Tibial nerve (tissue), 4 donors: ENCODE measurements at regions not wholly inside any gene's neighbourhood (a gene's known extent, or its start where the extent isn't known, plus 50 kb on each side); places are given as distances from the start of the nearest gene placed in this dataset.

Source experiments
- DNase-seq, 2 donors: peaks; one replicate each; pipeline ENCODE4 v3.0.0-alpha.2; 2019; ENCODE audit warnings: low spot score in 2 of 2
- H3K27ac ChIP-seq, 4 donors: fragments of 200-600 bp; sonication (generic) in 3 of 4; one replicate each; pipeline ENCODE4 v1.5.1; 2017 to 2019; ENCODE audit warnings: mild to moderate bottlenecking in 1 of 4
- H3K27me3 ChIP-seq, 2 donors: fragments of 200-600 bp; sonication (generic) in 1 of 2; one replicate each; pipeline versions ENCODE4 v1.5.1 to v1.6.0; 2017 to 2019
- H3K36me3 ChIP-seq, 3 donors: fragments of 200-600 bp; sonication (generic); one replicate each; pipeline ENCODE4 v1.5.1; 2018 to 2019
- H3K4me1 ChIP-seq, 4 donors: fragments of 200-600 bp; sonication (generic) in 3 of 4; one replicate each; pipeline ENCODE4 v1.5.1; 2017 to 2019
- H3K4me3 ChIP-seq, 4 donors: fragments of 200-600 bp; sonication (generic) in 3 of 4; one replicate each; pipeline ENCODE4 v1.5.1; 2017 to 2019; ENCODE audit warnings: mild to moderate bottlenecking in 1 of 4, moderate library complexity in 1 of 4
- H3K9me3 ChIP-seq, 4 donors: fragments of 200-600 bp; sonication (generic) in 3 of 4; one replicate each; pipeline ENCODE4 v1.5.1; 2017 to 2019
- EP300 ChIP-seq, 2 donors: sonication (generic); formaldehyde crosslinking; IDR thresholded peaks; one replicate each; pipeline ENCODE4 v1.6.1; 2017; ENCODE audit warnings: antibody characterized with exemption in 2 of 2, mild to moderate bottlenecking in 1 of 2
- POLR2A ChIP-seq, 2 donors: fragments of 450-650 bp; IDR thresholded peaks; one replicate each; pipeline ENCODE4 v1.6.1; 2017; ENCODE audit warnings: antibody characterized with exemption in 2 of 2, mild to moderate bottlenecking in 2 of 2, moderate library complexity in 2 of 2
- WGBS, 2 donors: methylation state at CpG; one replicate each; pipeline ENCODE4 v1.1.5; 2018; 5-methylcytosine and 5-hydroxymethylcytosine counted together
- TF ChIP-seq, protein P1 (sequence below), 5 experiments: fragments of 200-600 bp in 3 of 5; fragments of 450-650 bp in 2 of 5; sonication (generic) in 3 of 5; IDR thresholded peaks; one replicate each; pipeline ENCODE4 v1.5.1; 2016 to 2019; ENCODE audit warnings: antibody characterized with exemption in 5 of 5, mild to moderate bottlenecking in 3 of 5, moderate library complexity in 2 of 5

DNA sequence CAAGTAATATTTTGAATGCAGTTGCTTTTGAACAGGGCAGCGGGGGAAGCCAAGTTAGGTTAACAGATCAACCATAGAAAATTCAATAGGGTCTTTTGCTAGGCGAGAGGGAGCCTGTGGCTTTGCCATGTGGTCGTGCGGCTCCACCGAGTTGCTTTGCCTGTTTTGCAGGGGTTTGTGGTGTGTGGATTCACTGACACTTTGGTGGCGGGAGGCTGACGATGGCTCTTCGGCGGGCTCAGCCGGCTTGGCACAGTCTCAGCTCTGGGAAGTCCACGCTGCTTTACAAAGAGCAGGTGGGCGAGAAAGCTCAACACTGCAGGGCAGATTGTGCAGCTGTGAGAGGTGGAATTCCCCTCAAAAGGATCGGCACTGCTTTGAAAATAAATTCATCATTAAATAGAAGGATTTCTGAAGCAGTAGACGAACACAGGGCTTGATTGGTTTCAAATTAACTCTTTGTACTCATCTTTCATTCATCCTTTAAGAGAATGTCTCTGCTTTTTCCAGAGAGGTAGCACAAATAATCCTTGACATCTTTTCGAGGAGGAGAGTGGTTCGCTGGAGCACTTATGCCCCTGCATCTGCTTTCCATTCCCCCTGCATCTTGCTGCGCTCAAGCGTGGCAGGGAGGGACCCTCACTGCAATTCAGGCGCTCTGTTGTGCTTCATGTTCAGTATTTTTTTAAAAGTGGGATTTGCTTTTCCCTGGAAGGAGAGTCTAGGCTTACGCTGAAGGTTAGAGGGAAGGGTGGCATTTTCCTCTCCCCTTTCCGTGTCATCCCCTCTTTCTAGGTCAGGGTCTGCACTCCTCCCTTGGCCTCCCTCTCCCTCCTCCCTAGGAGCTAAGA lies 201.8 kb upstream of the LEF1 start:
- TF ChIP-seq POLR2A (IDR thresholded peaks at IDR 0.05) (no peak), EP300 (IDR thresholded peaks at IDR 0.05) (no peak)
- TF ChIP-seq, protein P1, sequence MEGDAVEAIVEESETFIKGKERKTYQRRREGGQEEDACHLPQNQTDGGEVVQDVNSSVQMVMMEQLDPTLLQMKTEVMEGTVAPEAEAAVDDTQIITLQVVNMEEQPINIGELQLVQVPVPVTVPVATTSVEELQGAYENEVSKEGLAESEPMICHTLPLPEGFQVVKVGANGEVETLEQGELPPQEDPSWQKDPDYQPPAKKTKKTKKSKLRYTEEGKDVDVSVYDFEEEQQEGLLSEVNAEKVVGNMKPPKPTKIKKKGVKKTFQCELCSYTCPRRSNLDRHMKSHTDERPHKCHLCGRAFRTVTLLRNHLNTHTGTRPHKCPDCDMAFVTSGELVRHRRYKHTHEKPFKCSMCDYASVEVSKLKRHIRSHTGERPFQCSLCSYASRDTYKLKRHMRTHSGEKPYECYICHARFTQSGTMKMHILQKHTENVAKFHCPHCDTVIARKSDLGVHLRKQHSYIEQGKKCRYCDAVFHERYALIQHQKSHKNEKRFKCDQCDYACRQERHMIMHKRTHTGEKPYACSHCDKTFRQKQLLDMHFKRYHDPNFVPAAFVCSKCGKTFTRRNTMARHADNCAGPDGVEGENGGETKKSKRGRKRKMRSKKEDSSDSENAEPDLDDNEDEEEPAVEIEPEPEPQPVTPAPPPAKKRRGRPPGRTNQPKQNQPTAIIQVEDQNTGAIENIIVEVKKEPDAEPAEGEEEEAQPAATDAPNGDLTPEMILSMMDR (IDR thresholded peaks at IDR 0.05): no peak
- 62 to 66% methylated on average over 21 of the region's 21 CpGs for WGBS, 2 donors
- no peaks in the 10 kb centered on the region for H3K4me1 ChIP-seq
- no peak for DNase-seq
- H3K4me3 ChIP-seq: no peak overlapping the region
- H3K27ac ChIP-seq: no peak overlapping the region
- H3K9me3 ChIP-seq: no peaks in the 10 kb centered on the region
- H3K27me3 ChIP-seq: peaks cover 0 to 6% of the 10 kb centered on the region in 2 donors
- no peaks in the 10 kb centered on the region for H3K36me3 ChIP-seq

DNA sequence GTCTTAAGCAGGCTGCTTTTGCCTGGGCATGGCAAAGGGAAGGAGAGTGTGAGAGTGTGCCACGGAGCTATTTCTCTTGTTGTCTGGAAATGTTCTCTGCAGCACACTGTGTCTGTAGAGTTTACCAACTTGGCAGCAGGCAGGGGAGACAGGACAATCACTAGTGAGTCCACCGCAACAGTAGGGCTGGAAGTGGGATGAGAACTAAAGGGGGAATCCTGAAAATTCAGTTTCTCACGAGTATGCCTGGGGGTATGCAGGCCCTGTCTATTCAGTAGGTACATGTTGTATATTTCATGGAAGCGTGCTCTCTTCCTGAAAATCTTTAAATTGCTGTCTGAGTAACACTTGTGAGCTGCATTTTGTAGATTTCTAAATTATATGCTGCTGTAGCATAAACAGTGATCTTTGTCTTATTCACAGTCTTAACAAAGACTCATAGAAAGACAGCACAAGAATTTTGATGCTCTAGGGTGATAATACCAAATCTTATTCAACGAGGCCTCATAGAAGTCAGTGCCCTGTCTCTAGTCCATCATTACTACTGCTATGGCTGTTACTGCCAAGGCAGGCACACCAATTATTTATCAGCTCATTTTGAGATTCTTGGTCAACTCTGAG lies 200.4 kb upstream of the LEF1 start:
- H3K27ac ChIP-seq: no peak overlapping the region
- no peaks in the 10 kb centered on the region for H3K4me1 ChIP-seq
- H3K4me3 ChIP-seq: no peak overlapping the region
- H3K9me3 ChIP-seq: no peaks in the 10 kb centered on the region
- no peaks in the 10 kb centered on the region for H3K36me3 ChIP-seq
- H3K27me3 ChIP-seq: peaks cover 0 to 6% of the 10 kb centered on the region in 2 donors
- TF ChIP-seq EP300 (IDR thresholded peaks at IDR 0.05): no peak
- no peak for DNase-seq
- 63 to 70% methylated on average over 5 of the region's 5 CpGs for WGBS, 2 donors

DNA sequence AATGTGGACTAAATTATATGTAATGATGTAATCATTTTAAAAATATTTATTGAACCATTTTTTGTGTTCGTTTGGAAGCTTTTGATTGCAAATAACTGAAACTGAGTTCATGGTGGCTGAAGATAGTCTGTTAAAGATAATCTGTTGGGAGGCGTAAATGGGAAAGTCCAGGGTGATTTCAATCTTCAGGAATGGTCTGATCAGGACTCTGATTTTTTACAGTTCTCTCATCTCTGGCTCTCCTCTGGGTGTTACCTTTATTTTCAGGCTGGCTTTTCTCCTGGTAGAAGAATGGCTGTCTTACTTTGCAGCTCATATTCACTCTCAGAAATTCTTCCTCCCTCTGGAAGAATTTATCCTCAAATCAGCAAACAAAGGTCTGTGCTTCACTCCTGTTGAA lies 199.0 kb upstream of the LEF1 start:
- no peaks in the 10 kb centered on the region for H3K9me3 ChIP-seq

DNA sequence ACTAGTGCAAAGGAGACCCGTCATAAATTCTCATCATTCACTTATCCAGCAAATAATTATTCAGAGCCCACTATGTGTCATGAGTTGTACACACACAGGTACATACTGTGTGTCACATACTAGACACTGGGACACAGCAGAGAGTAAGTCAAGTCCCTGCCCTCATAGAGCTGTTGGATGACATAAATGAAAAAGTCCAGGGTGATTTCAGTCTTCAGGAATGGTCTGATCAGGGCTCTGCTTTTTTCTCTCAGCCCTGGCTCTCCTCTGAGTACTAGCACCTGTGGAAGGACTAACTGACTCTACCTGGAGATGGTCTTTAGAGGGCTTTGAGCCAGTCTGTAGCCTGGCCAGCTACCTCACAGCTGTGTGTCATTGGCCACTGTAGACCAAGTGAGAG lies 198.0 kb upstream of the LEF1 start:
- DNase-seq: no peak
- WGBS, 2 donors: 88 to 89% methylated on average over 1 of the region's 1 CpG
- TF ChIP-seq, protein P1 (IDR thresholded peaks at IDR 0.05): no peak
- no peak for TF ChIP-seq EP300 (IDR thresholded peaks at IDR 0.05)
- TF ChIP-seq POLR2A (IDR thresholded peaks at IDR 0.05): no peak
- H3K27ac ChIP-seq: no peak overlapping the region
- peaks cover 0 to under 1% (median 0%) of the 10 kb centered on the region in 4 donors for H3K4me1 ChIP-seq
- no peaks in the 10 kb centered on the region for H3K36me3 ChIP-seq
- H3K4me3 ChIP-seq: no peak overlapping the region
- H3K27me3 ChIP-seq: no peaks in the 10 kb centered on the region
- no peaks in the 10 kb centered on the region for H3K9me3 ChIP-seq

More for the DNA sequence above, 199.0 kb upstream of the LEF1 start:
- no peak overlapping the region for H3K4me3 ChIP-seq
- no peak overlapping the region for H3K27ac ChIP-seq
- 82% methylated on average over 2 of the region's 2 CpGs for WGBS, 2 donors
- H3K27me3 ChIP-seq: peaks cover 0 to 6% of the 10 kb centered on the region in 2 donors
- no peak for DNase-seq
- H3K4me1 ChIP-seq: no peaks in the 10 kb centered on the region
- TF ChIP-seq, protein P1 (IDR thresholded peaks at IDR 0.05): no peak
- TF ChIP-seq EP300 (IDR thresholded peaks at IDR 0.05): no peak
- no peak for TF ChIP-seq POLR2A (IDR thresholded peaks at IDR 0.05)
- H3K36me3 ChIP-seq: no peaks in the 10 kb centered on the region

DNA sequence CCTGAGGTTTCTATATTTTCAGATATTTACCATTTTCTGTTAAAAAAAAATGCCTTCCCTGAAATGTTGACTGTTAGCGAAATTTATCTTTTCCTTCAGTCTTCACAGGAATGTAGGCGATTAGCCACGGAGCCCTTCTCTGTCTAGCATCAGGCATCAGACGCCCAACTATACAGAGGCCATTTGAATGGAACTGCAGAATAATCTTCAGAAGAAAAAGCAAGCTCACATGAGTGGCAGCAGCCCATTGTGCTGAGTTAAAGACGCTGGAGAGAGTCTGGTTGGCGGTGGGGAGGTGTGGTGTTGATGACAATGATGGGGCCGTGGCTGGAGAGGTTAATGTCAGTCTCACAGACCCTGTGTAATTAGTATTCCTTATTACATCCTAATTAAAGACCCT lies 196.8 kb upstream of the LEF1 start:
- Histone ChIP-seq H3K36me3 (no peaks in the 10 kb centered on the region), H3K27ac (no peak overlapping the region), H3K9me3 (no peaks in the 10 kb centered on the region), H3K27me3 (no peaks in the 10 kb centered on the region), H3K4me1 (peaks cover 0 to 12% (median 4%) of the 10 kb centered on the region in 4 donors), H3K4me3 (no peak overlapping the region)
- no peak for TF ChIP-seq EP300 (IDR thresholded peaks at IDR 0.05)
- TF ChIP-seq, protein P1 (IDR thresholded peaks at IDR 0.05): no peak
- no peak for TF ChIP-seq POLR2A (IDR thresholded peaks at IDR 0.05)
- DNase-seq: no peak
- 54 to 69% methylated on average over 7 of the region's 7 CpGs for WGBS, 2 donors
